ENCODE measurements at regions not wholly inside any gene's neighbourhood (a gene's known extent, or its start where the extent isn't known, plus 50 kb on each side); places are given as distances from the start of the nearest gene placed in this dataset.

DNA sequence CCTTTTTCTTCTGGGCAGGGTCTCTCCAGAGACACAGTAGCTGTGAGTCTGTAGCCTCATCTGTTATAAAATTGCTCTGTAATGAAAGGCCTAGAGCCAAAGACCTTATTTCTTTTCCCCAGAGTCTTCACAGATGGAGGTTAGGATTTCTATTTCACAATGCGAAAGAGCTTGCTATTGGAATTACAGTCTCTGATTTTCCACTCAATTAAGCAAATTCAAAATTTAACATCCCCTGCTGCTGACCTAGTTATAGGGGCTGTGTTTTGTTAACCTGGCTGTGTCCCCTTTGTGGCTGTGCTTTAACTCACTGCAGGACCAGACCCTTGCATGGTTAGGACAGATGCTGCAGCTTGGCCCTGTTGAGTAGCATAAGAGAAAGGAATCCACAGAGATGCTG, 190.3 kb upstream of the NMUR2 start:
- TF ChIP-seq POLR2A (IDR thresholded peaks at IDR 0.05) (no peak), POLR2AphosphoS5 (IDR thresholded peaks at IDR 0.05) (no peak)
- TF ChIP-seq, protein P1, sequence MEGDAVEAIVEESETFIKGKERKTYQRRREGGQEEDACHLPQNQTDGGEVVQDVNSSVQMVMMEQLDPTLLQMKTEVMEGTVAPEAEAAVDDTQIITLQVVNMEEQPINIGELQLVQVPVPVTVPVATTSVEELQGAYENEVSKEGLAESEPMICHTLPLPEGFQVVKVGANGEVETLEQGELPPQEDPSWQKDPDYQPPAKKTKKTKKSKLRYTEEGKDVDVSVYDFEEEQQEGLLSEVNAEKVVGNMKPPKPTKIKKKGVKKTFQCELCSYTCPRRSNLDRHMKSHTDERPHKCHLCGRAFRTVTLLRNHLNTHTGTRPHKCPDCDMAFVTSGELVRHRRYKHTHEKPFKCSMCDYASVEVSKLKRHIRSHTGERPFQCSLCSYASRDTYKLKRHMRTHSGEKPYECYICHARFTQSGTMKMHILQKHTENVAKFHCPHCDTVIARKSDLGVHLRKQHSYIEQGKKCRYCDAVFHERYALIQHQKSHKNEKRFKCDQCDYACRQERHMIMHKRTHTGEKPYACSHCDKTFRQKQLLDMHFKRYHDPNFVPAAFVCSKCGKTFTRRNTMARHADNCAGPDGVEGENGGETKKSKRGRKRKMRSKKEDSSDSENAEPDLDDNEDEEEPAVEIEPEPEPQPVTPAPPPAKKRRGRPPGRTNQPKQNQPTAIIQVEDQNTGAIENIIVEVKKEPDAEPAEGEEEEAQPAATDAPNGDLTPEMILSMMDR (IDR thresholded peaks at IDR 0.05) = no peak
